OCI-LY3 (cell line): ENCODE measurements at regions not wholly inside any gene's neighbourhood (a gene's known extent, or its start where the extent isn't known, plus 50 kb on each side); places are given as distances from the start of the nearest gene placed in this dataset.

Source experiments
- CTCF ChIP-seq: fragments of 200-600, 300-600 bp; sonication (generic); IDR thresholded peaks from 2 replicates; pipeline ENCODE4 v1.5.1; 2014; ENCODE audit warnings: antibody characterized with exemption, low read length, low read depth
- EZH2phosphoT487 ChIP-seq: fragments of 200-600 bp; shearing (Covaris generic); IDR thresholded peaks from 2 replicates; pipeline ENCODE4 v1.6.1; 2018; ENCODE audit warnings: antibody characterized with exemption, mixed run types, low read depth

GRCh38 chr4:143089291-143089690, 95.4 kb upstream of the USP38 start:
- TF ChIP-seq CTCF, result no peak
- TF ChIP-seq EZH2phosphoT487, result no peak
